ENCODE measurements at regions not wholly inside any gene's neighbourhood (a gene's known extent, or its start where the extent isn't known, plus 50 kb on each side); places are given as distances from the start of the nearest gene placed in this dataset.

- DNase-seq: no peak
Measured at GRCh38 chr17:74061758-74062157, 141.7 kb upstream of the RPL38 start.

- DNase-seq: no peak
Measured at GRCh38 chr17:74062234-74062633, 141.2 kb upstream of the RPL38 start.

- no peak for DNase-seq
Measured at GRCh38 chr17:74063439-74063838, 140.0 kb upstream of the RPL38 start.

- no peak for DNase-seq
Measured at GRCh38 chr17:74070374-74070773, 133.1 kb upstream of the RPL38 start.

GRCh38 chr17:74070998-74071679 lies 132.3 kb upstream of the RPL38 start:
- DNase-seq: no peak

- no peak for DNase-seq
Measured at GRCh38 chr17:74072340-74072739, 131.1 kb upstream of the RPL38 start.

GRCh38 chr17:74076446-74076845 lies 127.0 kb upstream of the RPL38 start:
- no peak for DNase-seq

GRCh38 chr17:74077231-74077630 lies 126.2 kb upstream of the RPL38 start:
- DNase-seq: no peak

GRCh38 chr17:74078363-74078941 lies 125.0 kb upstream of the RPL38 start:
- DNase-seq: no peak

- DNase-seq: no peak
Measured at GRCh38 chr17:74079537-74080300, 123.8 kb upstream of the RPL38 start.

GRCh38 chr17:74080656-74081582 lies 122.6 kb upstream of the RPL38 start:
- DNase-seq: no peak

GRCh38 chr17:74082886-74083285 lies 120.6 kb upstream of the RPL38 start:
- DNase-seq: no peak

- DNase-seq: no peak
Measured at GRCh38 chr17:74083321-74083720, 120.2 kb upstream of the RPL38 start.

- no peak for DNase-seq
Measured at GRCh38 chr17:74085434-74085833, 118.0 kb upstream of the RPL38 start.

- DNase-seq: no peak
Measured at GRCh38 chr17:74087002-74087585, 116.4 kb upstream of the RPL38 start.

GRCh38 chr17:74088285-74088933 lies 115.1 kb upstream of the RPL38 start:
- DNase-seq: no peak

- DNase-seq: no peak
Measured at GRCh38 chr17:74088934-74089329, 114.5 kb upstream of the RPL38 start.

- no peak for DNase-seq
Measured at GRCh38 chr17:74089380-74089779, 114.1 kb upstream of the RPL38 start.

GRCh38 chr17:74089869-74090464 lies 113.5 kb upstream of the RPL38 start:
- DNase-seq: no peak

GRCh38 chr17:74094651-74095050 lies 108.8 kb upstream of the RPL38 start:
- no peak for DNase-seq

- no peak for DNase-seq
Measured at GRCh38 chr17:74096456-74096855, 107.0 kb upstream of the RPL38 start.
